HG03103 (cell line): ENCODE measurements at regions not wholly inside any gene's neighbourhood (a gene's known extent, or its start where the extent isn't known, plus 50 kb on each side); places are given as distances from the start of the nearest gene placed in this dataset.

ENCODE experiments used
- ATAC-seq: cut with Tn5 transposase; IDR thresholded peaks from one replicate; pipeline ENCODE4 v1.9.1; 2021; ENCODE audit warnings: low read depth; ENCODE audit not compliant: unreplicated experiment

GRCh38 chr3:66797889-66798560, 200.1 kb upstream of the KBTBD8 start:
- no peak for ATAC-seq

DNA sequence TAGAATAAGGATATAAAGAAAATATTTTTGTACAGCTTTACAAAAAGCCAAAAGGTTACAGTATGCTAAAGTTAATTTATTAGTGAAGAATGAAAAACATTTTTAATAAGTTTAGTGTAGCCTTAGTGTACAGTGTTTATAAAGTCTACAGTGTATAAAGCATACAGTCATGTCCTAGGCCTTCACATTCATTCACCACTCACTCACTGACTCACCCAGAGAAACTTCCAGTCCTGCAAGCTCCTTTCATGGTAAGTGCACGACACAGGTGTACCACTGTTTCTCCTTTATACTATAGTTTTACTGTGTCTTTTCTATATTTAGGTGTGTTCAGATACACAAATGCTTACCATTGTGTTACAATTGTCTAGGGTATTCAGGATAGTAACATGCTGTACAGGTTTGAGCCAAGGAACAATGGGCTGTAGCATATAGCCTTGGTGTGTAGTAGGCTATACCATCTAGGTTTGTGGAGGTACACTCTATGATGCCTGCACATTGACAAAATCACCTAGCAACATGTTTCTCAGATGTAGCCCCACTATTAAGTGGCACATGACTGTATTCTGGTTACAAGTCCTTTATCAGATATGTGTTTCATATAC, 197.1 kb upstream of the KBTBD8 start:
- no peak for ATAC-seq

- no peak for ATAC-seq
These were observed 194.9 kb upstream of the KBTBD8 start for GRCh38 chr3:66803206-66803605.

DNA sequence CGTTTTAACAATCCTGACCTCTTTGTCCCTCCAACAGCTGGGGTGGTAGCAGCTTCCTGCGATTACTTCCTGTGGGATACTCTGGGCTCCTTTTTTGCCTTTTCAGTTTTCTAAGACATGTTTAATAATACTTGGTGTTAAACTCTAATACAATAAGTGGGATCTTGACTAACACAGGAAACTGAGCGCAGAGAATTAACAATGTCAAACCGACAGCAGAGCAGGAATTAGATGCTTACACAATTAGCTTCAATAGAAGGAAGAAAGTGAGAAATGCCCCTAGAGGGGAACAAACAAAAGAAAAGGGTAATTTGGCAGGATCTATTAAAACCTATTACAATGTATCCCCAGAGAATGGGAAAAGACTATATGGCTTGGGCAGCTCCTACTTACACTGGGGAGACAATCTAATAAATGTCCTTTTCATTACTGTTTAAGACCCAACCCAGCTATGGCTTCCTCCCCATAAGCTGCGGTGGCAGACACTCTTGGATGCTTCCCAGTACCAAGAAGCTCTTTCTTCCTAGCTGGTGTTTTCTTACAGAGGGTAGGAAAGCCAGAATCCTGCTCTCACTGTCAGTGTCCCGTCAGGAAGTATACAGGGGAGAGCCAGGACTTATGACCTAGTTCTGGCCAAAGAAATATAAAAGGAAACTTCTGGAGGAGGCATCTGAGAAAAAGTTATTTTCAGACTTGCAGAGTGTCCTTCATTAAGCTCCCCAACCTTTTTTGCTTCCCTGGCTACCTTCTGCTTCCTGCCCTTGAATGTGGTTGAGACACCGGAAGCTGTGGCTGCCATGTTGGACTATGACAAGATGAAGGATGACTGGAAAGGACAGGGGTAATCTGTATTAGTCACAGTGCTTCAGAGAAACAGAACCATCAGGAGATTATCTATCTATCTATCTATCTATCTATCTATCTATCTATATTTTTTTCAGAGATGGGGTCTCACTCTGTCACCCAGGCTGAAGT, 194.1 kb upstream of the KBTBD8 start:
- no peak for ATAC-seq

DNA sequence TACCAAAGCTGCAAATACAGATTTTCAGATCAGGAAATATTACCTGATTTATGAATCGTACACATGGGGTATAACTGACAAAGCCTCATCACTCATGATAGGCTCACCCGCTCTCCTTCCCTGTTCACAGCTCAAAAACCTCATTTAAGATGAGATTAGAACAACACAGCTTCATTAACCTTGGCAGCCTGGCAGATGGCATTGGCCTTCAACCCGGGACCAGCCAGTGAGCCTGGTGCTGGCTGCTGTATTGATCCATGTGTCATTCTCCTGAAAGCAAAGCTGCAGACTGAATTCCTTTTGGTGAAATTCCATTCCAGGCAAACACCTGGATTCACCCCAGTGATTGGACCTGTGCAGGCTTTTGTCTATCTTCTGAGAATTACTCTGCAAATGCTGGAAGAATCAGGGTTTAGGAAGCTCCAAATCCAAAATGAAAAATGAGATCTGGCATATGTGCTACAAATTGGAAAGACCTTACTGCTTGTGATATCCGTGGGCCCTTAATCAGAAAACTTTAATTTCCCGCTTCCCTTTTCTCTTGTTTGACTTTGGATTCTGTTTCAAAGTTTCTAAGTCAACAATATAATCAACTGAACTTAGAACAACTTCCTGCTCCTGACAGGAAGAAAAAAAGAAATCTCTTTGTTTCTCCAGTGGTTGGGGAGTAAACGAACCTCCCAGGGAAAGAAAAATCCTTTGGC, 189.1 kb upstream of the KBTBD8 start:
- no peak for ATAC-seq

GRCh38 chr3:66809595-66809958, 188.5 kb upstream of the KBTBD8 start:
- ATAC-seq, result no peak

DNA sequence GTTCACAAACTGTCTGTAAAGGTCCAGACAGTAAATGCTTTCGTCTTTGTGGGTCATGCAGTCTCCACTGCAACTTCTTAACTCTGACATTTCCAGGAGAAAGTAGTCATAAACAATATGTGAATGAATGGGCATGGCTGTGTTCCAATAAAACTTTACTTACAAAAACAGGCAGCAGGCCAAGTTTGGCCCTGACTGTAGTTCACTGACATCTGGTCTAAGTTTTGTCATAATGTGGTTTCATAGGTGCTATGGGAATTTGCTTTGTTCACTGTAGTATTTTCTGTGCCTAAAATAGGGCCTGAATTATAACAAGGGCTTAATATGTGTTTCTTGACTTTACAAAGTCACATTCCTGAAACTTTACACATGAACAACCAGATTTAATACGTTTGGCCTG, 186.0 kb upstream of the KBTBD8 start:
- ATAC-seq, result no peak

- no peak for ATAC-seq
These were observed 185.4 kb upstream of the KBTBD8 start for GRCh38 chr3:66812741-66813140.

DNA sequence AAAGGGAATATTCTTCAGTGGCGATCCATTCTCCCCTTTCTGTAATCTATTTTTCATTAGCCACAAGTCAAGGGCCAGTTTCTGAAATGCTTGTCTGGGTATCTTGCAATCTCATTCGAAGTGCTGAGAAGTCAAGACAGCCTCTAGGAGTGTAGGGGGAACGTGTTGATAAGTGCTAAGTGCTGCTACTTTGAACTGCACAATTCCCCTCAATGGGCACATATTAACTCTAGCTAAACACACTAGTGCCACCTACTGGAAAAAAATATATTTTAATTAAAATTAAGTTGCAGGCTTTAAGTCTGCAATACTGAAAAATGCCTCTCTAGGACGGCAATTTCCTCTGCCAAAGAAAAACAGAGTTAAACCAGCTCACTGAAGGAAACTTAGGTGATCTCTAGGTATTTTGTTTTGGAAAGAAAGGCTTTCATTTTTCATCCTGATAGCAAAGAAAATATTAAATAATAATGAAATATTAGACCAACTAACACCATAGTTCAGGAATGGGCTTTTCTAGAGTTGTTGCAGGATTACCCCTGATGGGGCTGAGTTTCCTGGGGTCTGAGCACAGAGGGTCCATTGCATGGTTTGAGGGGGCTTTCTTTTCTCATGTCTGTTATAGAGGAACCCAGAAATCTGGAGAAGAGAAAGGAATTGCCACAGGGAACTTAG, 181.9 kb upstream of the KBTBD8 start:
- ATAC-seq, result peak; percentile 89

GRCh38 chr3:66817951-66818557, 180.1 kb upstream of the KBTBD8 start:
- no peak for ATAC-seq

GRCh38 chr3:66819993-66820501, 178.1 kb upstream of the KBTBD8 start:
- no peak for ATAC-seq

DNA sequence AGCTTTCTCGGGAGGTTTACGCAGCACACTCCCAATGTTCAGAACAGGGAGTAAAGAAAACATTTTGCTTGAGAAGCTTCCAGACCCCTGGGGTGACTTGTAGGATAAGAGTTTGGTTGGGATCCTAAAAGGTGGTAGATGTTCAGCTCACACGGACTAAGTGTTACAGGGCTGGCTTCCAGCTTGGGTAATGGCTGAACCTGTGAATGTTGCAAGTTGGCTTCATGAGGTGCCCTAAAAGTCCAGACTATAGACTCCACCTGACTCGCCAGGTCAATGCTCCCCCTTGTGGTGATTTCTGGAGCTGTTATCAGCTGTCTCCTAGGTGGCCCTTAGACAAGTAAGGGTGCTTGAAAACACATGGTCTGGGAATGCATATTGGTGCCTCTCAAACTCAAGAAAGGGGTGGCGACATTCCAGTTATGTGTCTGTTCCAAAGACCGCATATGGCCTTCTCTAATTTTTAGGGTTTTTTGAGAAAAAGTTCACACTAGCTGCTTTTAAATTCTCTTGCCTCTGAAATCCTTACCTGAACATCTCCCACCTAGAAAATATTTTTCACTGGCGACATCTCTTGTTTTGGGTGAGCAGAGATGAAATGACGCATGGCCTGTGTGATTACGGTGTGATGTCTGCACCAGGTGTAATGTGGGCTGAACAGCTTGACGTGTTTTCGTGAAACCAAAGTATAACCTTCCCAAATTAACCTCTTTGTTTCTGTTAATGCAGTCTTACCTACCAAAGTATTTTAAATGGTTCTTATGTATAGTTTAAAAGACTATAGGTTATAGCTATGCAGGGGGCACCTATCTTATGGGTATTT, 175.7 kb upstream of the KBTBD8 start:
- peak; percentile 86 for ATAC-seq

- ATAC-seq, result no peak
These were observed 175.1 kb upstream of the KBTBD8 start for GRCh38 chr3:66823009-66823397.

DNA sequence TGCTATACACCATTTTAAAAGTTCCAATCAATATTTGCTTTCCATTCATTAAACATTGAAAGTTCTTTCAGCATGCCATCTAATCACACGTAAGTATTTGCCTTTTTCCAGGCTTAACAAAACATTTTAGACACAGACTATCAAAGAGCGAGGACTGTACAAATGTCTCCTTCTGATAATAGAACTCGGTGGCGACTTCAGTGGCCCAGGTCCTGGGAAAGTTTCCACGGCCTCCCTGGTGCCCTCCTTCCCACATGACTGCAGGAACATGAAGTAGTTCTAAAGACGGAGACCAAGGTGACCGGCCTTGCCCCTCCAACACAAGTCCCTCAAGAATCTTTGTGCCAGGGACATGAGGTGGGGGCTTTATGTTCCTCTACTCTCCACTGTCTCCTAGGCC, 174.6 kb upstream of the KBTBD8 start:
- no peak for ATAC-seq

DNA sequence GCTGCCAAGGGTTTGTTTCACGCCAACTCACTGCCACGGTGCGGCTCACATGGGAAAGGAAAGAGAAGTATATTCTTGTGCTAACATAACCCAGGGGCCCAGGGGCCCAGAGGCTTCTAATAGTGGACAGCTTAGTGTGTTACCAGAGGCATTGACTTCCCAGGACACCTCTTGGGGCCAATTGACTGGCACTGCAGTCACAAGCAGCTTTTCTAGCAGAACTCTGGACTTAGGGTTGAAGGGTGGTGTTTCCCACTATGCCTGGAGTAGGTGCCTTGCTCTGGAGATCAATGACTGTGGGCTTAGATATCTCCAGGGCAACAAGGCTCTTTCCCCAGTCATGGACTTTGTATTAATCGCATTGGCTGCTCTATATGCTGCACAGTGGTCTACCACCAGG, 172.7 kb upstream of the KBTBD8 start:
- no peak for ATAC-seq

GRCh38 chr3:66827726-66828125, 170.4 kb upstream of the KBTBD8 start:
- no peak for ATAC-seq

- ATAC-seq, result no peak
These were observed 169.8 kb upstream of the KBTBD8 start for GRCh38 chr3:66828303-66828702.

- no peak for ATAC-seq
These were observed 167.8 kb upstream of the KBTBD8 start for GRCh38 chr3:66830301-66830700.

- no peak for ATAC-seq
These were observed 166.2 kb upstream of the KBTBD8 start for GRCh38 chr3:66831931-66832330.
